Omental fat pad (tissue), 3 donors: ENCODE measurements at regions not wholly inside any gene's neighbourhood (a gene's known extent, or its start where the extent isn't known, plus 50 kb on each side); places are given as distances from the start of the nearest gene placed in this dataset.

Experiments used
- ATAC-seq: fragments of 150-250 bp; one replicate; pipeline ENCODE4 v1.9.1; 2016; ENCODE audit warnings: mild to moderate bottlenecking, moderate library complexity; ENCODE audit not compliant: low FRiP score
- DNase-seq: peaks from one replicate; pipeline ENCODE4 v3.0.0-alpha.2; 2019; ENCODE audit warnings: low spot score
- CTCF ChIP-seq, 3 donors: fragments of 450-650 bp; IDR thresholded peaks; one replicate each; pipeline ENCODE4 v1.5.1; 2016 to 2017; ENCODE audit warnings: antibody characterized with exemption in 3 of 3, mild to moderate bottlenecking in 3 of 3, moderate library complexity in 2 of 3

DNA sequence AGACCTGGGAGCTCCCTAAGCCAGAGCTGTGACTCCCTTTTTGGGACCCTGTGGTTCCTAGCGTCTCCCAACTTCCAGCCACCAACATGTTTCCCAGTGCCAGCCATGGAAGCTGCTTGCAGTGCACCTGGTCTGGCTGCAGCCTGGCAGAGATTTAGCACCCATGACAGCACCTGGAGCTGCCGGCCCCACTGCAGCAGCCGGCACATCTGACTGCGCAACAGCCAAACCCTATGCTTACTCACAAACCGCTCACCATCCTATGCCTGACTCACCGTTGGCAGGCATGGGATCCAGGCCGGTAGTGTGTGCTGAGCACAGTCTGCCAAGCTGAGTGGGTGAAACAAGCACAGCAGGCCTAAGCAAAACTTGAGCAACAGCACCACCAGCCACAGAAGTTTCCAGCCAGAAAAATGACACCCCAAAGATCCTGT is 435.9 kb upstream of the PRMT6 start:
- no peak for ATAC-seq
- no peak for DNase-seq
- TF ChIP-seq CTCF (IDR thresholded peaks at IDR 0.05): no peak

DNA sequence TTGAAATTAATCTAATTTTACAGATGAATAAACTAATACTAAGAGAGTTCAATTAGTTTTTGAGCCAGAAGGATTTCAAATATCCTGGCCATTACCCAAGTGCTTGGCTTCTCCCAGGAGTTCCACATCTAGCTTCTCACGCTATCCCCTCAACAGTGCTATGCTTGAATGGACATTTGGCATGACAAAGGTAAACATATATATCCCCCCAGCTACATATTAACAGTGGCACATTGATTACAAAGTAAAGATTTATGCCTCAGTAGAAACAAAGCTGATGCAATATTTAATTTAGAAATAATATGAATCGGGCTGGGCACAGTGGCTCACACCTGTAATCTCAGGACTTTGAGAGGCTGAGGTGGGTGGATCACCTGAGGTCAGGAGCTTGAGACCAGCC is 434.6 kb upstream of the PRMT6 start:
- TF ChIP-seq CTCF (IDR thresholded peaks at IDR 0.05): no peak
- ATAC-seq (no peak), DNase-seq (no peak)

DNA sequence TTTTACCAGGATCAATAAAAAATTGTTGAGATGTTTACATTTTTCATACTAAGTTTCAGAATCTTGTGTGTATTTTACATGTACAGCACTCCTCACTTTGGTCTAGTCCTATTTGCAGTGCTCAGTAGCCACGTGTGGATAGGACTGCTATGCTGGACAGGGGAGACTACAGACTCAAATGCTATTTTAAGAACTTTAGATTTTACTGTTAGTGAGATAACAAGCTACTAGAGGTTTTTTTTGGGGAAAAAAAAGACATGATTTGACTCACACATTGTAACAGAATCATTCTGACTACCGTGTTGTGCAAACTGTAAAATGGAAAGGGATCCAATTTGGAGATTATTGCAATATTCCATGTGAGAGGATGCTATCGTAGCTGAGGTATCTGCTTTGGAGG is 418.9 kb upstream of the PRMT6 start:
- DNase-seq (no peak), ATAC-seq (no peak)
- no peak for TF ChIP-seq CTCF (IDR thresholded peaks at IDR 0.05)

GRCh38 chr1:106646261-106646784 is 410.2 kb upstream of the PRMT6 start:
- ATAC-seq (no peak), DNase-seq (no peak)
- no peak for TF ChIP-seq CTCF (IDR thresholded peaks at IDR 0.05)

- ATAC-seq: no peak
- no peak for DNase-seq
- TF ChIP-seq CTCF (IDR thresholded peaks at IDR 0.05): no peak
Measured at GRCh38 chr1:106646816-106647215, 409.7 kb upstream of the PRMT6 start.

GRCh38 chr1:106651028-106651762 is 405.3 kb upstream of the PRMT6 start:
- TF ChIP-seq CTCF (IDR thresholded peaks at IDR 0.05): no peak
- DNase-seq (no peak), ATAC-seq (no peak)
